HG03108 (cell line): ENCODE measurements at regions not wholly inside any gene's neighbourhood (a gene's known extent, or its start where the extent isn't known, plus 50 kb on each side); places are given as distances from the start of the nearest gene placed in this dataset.

ENCODE experiments used
- ATAC-seq: cut with Tn5 transposase; IDR thresholded peaks from one replicate; pipeline ENCODE4 v1.9.1; 2021; ENCODE audit warnings: moderate library complexity; ENCODE audit not compliant: unreplicated experiment

DNA sequence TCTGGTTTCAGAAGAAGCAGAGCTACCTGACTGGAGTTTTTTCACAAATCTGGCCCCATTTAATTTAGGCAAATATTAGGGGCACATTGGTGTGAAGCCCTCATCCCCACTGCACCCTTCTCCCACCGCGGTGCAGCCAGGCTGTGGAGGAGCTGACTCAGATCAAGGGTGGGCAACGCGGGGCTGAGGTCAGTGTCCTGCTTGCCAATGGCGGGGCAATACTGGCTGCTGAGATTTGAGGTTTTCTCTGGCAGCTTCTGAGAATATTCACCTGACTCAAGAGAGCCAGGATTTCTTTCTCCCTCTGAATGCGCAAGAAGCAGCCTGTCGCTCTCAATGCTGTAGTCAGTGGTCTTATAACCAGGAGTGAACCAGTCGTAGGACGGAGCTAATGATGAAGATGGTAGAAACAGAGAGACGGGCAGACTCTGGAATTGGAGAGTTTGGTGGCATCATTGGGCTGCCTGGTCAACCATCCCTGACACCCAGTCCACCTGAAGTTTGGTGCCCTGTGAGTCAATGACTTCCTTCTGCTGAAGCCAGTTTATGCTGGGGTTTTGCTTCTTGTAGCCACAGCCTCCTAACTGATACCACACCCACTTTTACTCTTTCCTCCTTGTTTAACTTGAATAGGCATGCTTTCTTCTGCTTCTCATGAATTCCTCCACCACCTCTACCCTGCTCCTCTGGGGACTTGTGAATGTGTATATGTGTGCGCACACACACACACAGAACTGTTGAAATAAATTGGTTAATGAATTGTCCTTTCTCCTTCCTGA is 123.7 kb upstream of the CTBP2 start:
- no peak for ATAC-seq

DNA sequence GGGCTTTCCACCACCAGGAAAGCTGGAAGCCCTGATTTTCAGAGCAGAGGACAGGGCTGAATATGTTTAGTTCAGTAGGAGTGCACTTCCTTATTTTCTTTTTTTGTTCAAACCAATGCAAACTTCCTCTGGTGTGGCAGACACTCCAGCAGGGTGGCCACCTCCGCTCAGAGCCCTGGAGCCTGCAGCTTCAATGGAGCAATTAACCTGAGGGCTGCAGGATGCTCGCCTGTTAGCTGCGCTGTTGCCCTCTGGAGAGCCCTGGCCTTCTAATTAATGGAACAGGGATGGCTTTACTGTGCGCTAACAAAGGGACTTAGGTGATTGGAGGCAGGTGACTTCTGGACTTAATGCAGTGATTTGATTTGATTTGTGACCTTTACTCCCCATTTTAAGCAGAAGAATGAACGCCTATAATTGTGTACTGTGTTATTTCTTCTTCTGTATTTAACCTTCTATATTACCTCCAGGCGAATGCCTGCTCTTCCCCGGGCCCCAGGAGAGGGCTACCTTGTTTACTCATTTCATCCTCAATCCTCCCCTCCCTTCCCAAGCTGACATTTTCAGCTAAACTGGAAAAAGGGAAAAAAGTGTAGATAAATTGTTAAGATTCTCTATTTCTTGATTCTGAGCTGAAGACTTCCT is 123.0 kb upstream of the CTBP2 start:
- no peak for ATAC-seq

DNA sequence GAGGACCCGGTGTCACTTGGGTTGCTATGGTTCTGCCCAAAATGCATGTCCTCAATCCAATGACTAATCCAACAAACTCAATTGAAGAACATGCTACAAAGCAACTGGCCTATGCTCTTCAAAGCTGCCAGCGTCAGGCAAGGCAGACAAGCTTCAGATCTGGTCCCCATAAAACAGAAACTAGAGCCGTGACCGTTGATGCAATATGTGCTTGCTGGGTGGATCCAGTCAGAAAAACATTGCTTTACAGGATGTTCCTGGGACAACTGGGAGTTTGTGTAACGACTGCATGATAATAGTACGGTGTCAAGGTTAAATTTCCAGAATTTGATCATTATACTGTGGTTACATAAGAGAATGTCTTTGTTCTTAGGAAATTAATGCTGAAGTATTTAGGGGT is 120.7 kb upstream of the CTBP2 start:
- ATAC-seq, result no peak

DNA sequence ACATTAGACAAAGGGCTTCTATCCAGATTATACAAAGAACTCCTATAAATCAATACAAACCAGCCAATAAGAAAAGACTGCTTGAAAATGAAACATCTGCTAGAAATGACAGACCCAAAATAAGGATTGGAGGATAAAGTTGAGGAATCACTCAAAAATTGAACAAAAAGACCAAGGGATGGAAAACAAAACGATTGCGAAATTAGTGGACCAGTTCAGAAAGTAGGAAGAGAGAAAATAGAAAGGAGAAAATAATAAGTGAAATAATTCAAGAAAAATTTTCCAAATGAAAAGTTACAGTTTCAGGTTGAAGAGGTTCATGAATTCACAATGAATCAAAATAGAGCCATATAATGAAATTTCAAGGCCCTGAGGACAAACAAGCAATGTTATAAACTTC is 115.8 kb upstream of the CTBP2 start:
- no peak for ATAC-seq

DNA sequence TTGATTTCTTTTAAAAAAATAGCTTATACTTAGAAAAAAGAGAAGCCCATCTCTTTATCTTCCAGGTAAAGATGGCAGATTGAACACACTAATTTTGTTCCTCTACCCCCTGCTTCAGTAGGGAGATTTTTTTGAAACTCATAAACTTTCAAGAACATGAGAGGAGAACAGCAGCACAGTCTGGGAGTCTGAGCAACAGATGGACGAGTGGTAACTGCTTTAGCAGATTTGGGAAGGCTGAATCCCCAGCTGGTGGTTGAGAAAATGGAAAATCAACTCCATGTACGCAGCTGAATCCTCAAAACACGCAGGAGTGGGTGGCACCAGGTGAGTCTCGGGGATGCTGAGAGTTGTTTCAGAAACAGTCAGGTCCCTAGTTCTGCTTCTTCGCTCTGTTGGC is 114.6 kb upstream of the CTBP2 start:
- no peak for ATAC-seq

DNA sequence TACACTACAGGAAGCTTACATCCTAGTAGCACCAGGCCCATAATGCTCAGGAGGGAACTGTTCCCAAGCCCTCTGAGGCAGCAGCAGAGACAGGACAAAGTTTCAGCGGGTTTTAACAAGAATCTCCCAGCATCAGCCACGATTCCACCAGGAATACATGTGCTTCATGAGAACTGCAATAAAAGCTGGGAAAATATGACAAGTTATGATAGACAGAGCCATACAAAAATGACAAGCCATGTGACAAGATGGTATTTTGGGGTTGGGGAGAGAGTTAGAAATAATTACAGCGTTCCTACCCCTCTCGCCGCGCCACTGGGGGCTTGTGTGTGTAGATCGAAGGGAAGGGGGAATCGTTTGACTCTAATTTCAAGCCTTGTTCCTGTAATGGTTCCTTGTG is 112.7 kb upstream of the CTBP2 start:
- no peak for ATAC-seq

DNA sequence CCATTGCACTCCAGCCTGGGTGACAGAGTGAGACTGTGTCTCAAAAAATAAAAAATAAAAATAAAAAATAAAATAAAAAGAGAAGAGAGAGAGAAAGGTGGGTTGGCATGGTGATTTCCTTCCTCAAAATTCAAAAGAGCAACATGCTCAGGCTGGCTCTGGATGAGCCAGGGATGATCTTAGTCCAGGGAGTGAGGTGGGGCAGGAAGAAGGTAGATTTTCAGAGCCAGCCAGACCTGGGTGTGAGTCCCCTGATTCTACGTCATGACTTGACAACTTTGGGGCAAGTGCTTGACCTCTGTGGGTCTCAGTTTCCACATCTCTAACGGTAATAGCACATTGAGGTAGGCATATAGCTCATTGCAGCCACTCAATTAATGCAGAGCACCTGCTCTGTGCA is 109.4 kb upstream of the CTBP2 start:
- ATAC-seq, result no peak

DNA sequence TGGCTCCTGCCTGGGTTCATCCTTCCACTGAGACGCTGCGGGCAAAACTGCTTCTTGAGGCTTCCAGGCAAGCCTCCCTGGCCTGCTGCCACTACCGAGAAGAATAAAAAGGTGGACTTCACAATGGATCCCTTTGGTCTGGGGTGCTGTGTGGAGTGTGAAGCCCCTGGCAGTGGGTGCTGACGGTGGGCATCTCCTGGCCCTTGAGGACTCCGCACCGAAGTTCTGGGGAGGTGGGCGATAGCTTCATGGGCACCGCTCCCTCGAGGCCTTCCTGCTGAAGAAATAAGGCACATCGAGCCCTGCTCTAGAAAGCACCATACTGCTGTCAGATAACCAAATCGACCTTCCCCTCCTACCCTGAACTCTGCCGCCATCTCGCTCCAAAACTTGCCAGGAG is 106.6 kb upstream of the CTBP2 start:
- ATAC-seq, result no peak

DNA sequence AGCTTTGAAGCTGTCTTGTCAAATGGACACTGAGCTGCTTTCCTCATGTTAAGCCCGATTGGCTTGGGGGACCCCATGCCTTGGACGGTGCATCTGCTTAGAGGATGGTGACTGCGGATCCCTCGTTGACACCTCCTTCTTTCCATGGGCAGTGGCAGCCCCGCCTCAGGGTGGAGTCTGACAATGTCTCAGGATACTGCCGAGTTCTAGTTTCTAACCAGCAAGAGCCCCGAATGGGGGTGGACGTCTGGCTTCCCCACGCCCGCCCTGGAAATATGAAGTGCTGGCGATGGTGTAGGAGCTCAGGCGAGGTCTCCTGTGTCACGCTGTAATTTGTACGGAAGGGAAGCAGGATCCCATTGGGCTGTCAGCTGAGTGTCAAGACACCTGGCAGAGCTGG is 106.2 kb upstream of the CTBP2 start:
- no peak for ATAC-seq

DNA sequence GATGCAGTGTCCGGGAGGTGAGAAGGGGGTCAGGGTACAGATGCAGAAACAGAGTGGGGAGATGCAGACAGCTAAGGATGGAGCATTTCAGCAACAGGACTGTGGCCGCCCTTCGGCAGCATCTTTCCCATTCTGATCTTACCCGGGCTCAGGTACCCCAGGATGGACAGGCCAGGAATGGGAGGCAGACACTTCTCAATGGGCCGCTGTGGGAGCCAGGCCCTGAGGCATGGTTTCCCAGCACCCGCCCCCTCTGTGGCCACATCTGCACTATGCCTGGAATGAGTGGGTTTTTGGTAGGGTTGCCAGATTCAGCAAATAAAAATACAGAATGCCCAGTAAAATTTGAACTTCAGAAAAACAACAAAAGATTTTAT is 105.2 kb upstream of the CTBP2 start:
- no peak for ATAC-seq

DNA sequence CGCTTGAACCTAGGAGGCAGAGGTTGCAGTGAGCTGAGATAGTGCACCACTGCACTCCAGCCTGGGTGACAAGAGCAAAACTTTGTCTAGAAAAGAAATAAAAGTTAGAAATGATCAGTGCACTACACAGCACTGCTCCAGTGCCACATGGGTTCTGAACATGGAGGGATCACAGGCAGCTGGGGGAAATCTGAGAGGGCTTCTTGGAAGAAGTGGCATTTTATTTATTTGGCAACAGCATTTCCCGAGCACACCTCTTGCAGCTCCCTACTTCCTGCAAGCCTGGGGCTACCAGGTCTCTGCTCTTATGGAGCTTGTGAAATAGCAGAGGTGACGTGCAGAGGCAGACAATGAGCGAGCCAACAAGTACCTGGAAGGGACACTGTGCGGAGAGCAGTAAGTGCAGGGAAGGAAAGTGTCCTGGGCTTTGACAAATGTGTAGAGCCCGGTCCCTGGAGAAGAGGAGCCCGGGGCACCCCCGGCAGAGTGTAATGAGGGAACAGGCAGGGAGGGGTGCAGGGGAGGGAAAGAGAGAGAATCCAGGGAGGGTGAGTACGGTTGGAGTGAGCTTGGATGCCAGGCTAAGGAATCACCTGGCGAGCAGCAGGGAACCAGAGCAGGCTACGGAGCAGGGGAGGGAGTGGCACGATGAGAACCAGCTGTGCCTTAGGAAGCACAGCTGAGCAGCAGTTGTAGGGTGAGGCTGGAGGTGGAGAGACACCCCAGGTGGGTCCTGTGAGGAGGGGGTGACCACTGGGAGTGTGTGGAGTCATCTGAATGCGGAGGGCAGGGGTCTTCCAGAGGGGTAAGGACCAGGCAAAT is 104.6 kb upstream of the CTBP2 start:
- no peak for ATAC-seq

DNA sequence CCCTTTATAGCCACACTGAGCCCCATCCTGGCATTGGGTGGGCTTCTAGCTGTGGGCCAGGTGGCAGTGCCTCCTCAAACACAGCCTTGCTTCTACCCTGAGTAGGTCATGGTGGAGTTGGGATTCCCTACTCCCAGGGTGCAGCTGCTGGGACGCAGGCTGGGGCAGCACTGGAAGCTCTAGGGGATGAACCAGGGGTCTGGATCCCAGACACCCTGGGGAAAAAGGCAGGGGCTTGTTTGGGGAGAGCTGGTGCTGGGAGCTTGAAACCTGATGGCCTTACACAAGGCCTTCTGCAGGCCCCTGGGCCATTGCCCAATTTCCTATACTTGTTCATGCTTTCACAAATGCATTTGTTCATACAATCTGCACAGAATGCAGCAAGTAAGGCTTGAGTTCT is 103.7 kb upstream of the CTBP2 start:
- no peak for ATAC-seq

DNA sequence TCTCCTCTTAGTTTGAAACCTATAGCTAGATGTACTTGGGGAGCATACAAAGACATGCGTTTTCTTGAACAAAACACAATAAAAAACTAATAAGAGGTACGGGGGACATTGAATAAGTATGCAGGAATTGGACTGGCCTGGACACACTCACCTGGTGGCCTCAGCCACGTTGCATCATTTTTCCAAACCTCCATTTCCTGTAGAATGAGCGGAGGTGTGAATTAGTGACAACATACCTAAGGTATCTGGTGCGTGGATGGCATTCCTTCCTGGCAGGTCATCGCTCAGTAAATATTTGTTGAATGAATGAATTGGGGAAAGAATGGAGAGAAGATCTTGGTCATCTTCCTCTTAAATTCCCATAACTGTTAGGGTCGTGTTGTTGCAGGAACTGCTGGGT is 103.2 kb upstream of the CTBP2 start:
- no peak for ATAC-seq

DNA sequence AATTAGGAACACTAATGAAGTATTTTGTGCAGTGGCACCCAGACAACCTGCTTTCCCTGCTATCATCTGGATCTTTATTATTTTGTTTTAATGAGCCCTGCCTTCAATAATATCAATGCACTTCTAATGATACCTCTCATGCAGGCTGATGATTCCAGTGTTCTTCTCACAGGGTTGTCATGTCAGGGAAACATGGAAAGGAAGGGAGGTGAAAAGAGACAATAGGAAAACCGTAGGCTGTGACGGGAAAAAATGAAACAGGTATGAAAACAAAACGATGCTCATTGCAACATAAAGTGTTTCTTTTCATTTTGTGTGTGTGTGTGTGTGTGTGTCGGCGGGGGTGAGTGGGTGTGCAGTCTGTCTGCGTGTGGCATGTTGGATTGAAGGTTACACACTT is 102.6 kb upstream of the CTBP2 start:
- no peak for ATAC-seq

DNA sequence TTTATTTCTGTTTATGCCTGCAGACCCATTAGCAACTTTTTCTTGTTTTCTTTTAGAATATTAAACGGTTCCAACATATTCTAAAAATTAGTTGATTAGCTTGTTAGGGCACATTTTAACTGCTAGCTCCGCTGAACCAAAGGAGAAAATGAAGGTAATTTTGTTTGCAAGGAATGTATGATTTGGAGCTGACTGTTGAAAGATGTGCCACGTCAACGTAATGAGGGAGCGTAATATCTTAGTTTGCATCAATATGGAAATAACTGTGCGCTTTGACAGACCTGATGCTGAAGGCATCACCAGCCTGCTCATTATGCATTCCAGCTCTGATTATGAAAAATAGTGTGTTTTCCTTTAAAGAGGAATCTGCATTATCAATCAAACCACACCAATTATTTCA is 102.0 kb upstream of the CTBP2 start:
- ATAC-seq, result no peak

DNA sequence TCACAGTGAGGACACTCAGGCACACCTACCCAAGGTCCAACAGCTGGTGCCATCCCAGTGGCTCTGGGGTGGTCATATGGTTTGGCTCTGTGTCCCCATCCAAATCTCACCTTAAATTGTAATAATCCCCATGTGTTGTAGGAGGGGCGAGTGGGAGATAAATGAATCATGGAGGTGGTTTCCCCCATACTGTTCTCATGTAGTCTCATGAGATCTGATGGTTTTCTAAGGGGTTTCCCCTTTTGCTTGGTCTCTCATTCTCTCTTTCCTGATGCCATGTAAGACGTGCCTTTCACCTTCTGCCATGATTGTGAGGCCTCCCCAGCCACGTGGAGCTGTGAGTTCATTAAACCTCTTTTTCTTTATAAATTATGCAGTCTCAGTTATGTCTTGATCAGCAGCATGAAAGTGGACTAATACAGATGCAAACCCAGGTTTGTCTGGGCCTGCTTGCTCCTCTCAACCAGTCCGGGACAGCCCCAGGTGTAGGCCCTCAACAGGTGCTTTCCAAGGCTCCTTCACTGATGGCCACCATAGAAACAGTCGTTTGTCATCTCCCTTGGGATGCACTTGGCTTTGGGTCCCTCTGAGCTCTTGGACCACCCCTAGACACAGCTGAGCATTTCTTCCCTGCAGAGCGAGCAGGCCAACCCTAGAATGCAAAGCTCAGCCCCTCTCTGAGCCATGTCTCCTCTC is 101.3 kb upstream of the CTBP2 start:
- ATAC-seq, result no peak

DNA sequence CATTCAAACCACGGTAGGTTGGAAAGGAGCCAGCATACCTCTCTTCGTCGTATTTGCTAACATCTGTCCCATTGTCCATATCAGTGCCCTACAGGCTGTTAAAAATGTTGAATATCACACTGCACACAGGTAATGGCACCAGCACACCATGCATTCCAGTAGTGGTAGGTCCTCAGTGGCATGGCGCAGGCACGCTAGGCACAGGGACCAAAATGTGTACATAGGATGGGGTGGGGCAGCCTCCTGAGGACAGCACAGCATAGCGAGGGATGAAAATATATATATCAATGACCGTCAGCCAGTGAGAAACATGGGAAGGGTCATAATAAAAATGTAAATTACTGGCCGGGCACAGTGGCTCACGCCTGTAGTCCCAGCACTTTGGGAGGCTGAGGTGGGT is 99.9 kb upstream of the CTBP2 start:
- no peak for ATAC-seq

DNA sequence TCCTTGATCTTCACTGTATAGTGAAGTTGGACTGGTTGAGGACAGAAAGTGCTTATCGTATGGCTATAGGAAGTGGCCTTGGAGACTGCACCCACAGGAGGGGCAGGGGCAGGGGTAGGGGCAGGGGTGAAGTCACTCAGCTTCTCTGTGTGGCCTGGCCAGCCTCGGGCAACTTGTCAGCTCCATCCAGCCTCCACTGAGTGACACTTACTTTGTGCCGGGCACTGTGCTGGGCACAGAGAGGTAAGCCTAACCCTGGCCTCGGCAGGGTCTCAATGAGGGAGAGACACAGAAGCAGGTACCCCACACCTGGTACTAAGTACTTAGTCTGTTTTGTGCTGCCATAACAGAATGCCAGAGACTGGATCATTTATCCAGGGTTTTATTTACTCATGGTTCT is 99.3 kb upstream of the CTBP2 start:
- no peak for ATAC-seq

DNA sequence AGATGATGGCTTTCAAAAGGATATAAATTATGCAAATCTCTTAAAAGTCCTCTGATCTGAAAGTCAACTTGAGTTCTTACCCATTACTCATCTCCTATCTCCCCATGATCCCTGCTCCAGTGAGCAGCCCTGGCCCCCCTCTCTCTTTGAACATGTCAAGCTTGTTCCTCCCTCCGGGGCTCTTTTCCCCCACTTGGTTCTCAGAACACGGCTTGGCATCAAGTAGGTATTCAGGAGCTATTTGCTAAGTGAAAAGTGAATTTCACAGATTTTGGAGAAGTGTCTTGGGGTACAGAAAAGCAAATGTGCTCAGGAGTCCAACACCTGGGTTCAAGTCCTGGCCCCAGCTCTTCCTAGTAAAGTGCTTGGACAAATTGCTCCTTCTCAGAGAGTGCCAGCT is 98.3 kb upstream of the CTBP2 start:
- no peak for ATAC-seq

DNA sequence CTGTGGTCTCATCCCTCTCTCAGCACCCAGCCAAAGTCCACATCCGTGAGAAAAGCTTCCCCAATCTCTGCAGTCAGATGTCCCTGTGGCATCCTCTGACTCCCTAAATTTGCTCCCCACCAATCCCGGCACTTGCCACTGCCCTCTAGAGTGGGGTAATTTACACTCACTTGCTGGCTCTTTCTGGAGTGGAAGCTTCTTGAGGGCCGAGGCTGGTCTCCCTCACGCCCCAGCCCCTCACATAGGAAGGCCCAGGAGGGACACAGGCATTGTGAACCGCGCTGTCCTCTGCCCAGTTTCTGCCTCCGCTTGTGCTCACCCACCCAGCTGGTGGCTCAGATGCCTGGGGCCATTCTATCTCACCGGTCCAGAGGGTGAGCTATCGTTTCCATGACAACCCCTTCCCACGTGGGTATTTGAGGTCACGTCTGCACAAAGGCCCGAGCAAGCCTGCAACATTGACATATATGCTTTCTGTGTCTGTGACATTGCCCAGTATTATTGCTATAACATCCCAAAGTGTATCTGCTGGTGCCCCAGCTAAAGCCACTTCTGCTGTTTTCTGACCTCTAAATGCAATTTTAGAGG is 97.3 kb upstream of the CTBP2 start:
- no peak for ATAC-seq

DNA sequence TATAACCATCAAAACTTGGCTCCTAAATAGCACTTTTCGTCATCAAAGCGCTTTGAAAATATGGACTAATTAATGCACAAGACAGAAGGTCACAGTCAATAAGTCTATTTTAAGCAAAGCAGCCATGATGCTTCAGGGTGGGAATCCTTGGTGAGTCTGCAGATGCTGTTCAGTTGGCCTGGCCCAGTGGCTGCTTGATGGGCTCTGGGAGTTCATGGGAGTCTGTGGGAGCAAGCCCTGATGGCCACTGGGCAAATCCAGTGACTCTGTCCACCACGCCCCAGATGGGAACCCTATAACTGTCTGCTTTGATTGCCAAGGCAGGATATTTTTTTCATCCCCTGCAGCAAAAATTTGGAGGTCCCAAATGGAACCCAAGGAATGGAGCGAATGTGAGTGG is 95.7 kb upstream of the CTBP2 start:
- ATAC-seq, result no peak
